ENCODE measurements at regions not wholly inside any gene's neighbourhood (a gene's known extent, or its start where the extent isn't known, plus 50 kb on each side); places are given as distances from the start of the nearest gene placed in this dataset.

DNA sequence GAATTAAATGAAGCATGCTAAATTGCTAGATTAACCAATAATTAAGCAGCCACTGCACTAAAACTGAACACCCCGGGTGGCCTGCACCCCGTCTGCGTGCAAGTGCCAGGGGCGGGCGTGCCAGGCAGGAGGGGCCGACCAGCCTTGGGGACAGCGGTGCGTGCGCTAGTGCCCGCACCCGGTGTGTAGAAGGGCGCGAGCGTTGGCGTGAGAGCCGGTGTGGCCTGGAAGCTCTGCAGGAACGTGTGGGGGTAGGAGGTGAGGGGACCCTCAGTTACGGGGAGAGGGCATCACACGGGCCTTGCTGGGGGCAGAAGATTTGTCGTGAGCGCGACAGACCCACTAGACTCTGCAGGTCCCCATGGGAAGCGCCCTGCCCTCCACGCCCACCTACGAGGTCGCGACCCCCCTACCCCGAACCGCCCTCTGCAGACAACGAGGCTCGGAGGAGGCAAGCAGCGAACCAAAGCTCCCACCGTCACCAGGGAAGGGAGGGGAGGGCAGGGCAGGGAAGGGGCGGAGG, 105.8 kb downstream of the FAM53A start:
- H3K4me1 ChIP-seq (ENCODE audit: control insufficient read depth, insufficient read depth, low read length) = no peaks in the 10 kb centered on the region
- WGBS = 26% methylated on average over 34 of the region's 34 CpGs
- peak; percentile 44 to 79 (median 66) for DNase-seq
- ATAC-seq = no peak
- H3K4me3 ChIP-seq (ENCODE audit: low read length) = peak overlapping the region; percentile 82
- H3K27ac ChIP-seq (ENCODE audit: low read length) = no peak overlapping the region
- no peaks in the 10 kb centered on the region for H3K27me3 ChIP-seq (ENCODE audit: control insufficient read depth, insufficient read depth)
- H3K9me3 ChIP-seq (ENCODE audit: control insufficient read depth, low read length) = no peaks in the 10 kb centered on the region
- intact Hi-C loops (cut with DNase I) = no loop called here

DNA sequence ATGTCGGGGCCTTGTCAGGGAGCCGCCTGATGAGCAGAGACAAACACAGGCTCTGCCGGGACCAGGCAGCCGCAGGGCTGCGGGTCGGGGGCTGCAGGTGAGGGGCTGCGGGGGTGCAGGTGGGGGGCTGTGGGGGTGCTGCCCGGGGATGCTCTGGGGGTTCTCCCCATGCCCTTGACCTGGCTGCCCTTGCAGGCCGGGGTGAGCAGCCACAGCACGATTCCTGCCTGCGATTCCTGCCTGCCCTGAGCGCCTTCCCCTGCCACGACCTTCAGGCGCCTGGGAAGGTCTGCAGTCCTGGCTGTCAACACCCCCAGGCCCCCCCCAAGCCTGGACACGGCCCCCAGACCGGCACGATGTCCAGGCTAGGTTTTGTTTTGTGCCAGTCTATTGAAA, 106.3 kb downstream of the FAM53A start:
- 49% methylated on average over 17 of the region's 17 CpGs for WGBS
- H3K27ac ChIP-seq (ENCODE audit: low read length) = no peak overlapping the region
- no peaks in the 10 kb centered on the region for H3K9me3 ChIP-seq (ENCODE audit: control insufficient read depth, low read length)
- intact Hi-C loops (cut with DNase I) = no loop called here
- DNase-seq (peak; percentile 14 to 53 (median 46)), ATAC-seq (no peak)
- no peak overlapping the region for H3K4me3 ChIP-seq (ENCODE audit: low read length)
- H3K27me3 ChIP-seq (ENCODE audit: control insufficient read depth, insufficient read depth) = no peaks in the 10 kb centered on the region
- H3K4me1 ChIP-seq (ENCODE audit: control insufficient read depth, insufficient read depth, low read length) = no peaks in the 10 kb centered on the region

DNA sequence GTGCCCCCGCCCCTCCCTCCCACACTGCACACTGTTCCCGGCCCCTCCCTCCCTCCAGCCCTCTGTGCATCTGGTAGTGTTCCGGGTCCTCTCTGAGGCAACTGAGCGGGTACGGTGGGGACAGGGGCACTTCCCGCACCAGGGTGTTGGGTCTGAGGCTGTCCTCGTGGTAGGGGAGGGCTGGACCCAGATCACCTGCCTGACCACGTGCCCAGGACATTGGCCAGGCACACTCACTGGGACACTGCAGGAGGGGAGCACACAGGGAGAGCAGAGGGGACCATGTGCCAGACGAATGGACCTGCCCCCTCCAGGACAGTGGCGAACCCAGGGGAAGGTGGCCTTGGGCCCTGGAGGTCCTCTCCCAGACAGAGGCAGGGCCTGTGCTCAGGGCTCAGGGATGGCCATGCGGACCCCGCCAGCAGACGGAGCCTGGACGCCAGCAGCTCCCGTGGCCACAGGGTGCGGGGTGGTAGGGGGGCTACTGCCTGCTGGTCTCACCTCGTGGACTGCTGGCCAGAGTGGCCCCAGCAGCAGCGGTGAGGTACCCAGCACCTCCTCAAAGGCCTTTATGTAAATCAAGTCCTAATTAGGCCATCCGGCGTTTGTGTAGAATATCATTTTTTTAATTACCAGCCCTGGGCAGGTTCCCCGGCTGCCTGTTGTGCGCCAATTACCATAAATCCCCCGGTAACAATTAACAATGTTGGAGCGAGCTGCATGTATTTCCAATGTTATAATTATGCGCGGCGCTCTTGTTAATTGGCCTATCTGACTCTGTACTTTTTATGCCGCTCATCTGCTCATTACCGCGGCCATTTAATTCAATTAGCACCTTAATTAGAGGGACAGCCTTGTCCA, 106.9 kb downstream of the FAM53A start:
- WGBS = 83% methylated on average over 30 of the region's 30 CpGs
- ATAC-seq (no peak), DNase-seq (peak; percentile 13 to 58 (median 43))
- H3K4me1 ChIP-seq (ENCODE audit: control insufficient read depth, insufficient read depth, low read length) = no peaks in the 10 kb centered on the region
- H3K27me3 ChIP-seq (ENCODE audit: control insufficient read depth, insufficient read depth) = no peaks in the 10 kb centered on the region
- H3K9me3 ChIP-seq (ENCODE audit: control insufficient read depth, low read length) = no peaks in the 10 kb centered on the region
- intact Hi-C loops (cut with DNase I) = no loop called here
- H3K4me3 ChIP-seq (ENCODE audit: low read length) = no peak overlapping the region
- no peak overlapping the region for H3K27ac ChIP-seq (ENCODE audit: low read length)

DNA sequence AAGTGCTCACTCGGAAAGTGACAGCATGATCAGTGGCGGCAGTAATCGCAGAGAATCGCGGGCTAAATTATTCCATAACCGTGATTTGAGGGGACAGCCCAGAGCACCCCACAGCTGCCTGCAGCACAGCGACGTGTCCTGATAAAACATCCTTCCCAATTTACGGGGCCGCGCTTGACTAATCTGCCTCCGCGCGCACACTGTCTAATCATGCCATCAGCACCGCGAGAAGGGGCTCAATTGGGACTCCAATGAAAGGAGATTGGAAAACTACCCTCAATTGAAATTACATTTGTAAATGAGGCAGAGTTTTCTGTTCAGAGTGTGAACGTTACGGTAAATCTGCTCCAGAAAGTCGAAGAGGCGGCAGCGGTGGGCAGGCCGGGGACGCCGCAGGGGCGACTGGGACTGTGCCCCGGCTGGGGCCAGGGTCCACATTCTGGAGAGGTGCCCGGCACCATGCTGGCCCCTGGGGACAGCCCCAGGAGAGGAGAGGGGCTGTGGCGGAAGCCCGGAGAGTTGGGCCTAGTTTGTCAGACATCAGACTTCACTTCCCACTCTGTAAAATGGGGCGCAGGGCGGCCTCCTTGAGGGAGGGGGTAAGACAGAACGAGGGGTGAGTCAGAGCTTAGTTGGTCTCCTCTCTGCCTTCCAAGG, 107.7 kb downstream of the FAM53A start:
- H3K27me3 ChIP-seq (ENCODE audit: control insufficient read depth, insufficient read depth) = no peaks in the 10 kb centered on the region
- no peaks in the 10 kb centered on the region for H3K9me3 ChIP-seq (ENCODE audit: control insufficient read depth, low read length)
- intact Hi-C loops (cut with DNase I) = no loop called here
- 89% methylated on average over 32 of the region's 32 CpGs for WGBS
- H3K27ac ChIP-seq (ENCODE audit: low read length) = no peak overlapping the region
- peak; percentile 4 to 51 (median 48) for DNase-seq
- no peak overlapping the region for H3K4me3 ChIP-seq (ENCODE audit: low read length)
- no peaks in the 10 kb centered on the region for H3K4me1 ChIP-seq (ENCODE audit: control insufficient read depth, insufficient read depth, low read length)
- ATAC-seq = no peak

DNA sequence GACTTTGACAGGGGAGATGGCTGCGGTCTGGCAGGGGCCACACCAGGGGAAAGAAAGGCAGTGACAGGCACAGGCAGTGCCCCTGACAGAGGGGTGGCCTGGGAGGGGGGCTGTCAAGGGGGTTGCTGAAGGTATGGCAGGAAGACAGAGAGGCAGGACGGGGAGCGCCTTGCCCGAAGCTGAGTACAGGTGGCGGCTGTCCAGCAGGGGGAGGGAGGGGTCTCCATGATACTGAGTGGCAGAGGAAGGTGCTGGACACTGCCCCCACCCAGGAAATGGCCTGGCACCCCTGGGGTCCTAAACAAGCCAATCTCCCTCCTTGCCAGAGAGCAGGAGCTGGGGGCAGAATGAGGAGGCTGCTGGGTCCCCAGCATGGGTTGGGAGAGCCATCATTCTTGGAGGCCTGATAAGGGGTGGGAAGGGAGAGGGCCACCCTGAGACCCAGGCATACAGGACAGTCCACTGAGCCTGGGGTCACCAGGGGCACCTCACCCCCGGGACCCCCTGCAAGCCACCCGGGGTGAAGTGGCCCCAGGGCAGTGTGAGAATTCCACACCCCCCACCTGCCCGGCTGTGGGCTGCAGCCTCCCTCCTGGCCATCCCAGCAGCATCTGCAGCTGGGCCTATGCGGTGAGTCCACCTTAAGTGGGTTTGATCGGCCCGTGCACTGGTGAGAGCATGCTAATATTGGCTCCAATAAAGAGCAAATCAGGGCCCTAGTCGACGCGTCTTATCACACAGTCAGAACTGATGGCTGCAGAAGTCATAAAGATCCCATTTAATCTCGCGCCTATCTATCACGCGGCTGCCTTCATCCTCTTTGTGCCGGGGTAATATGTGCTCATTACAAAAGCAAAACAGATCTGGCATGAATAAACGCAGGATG, 108.5 kb downstream of the FAM53A start:
- DNase-seq (peak; percentile 10 to 59 (median 45)), ATAC-seq (no peak)
- Histone ChIP-seq H3K27ac (ENCODE audit: low read length) (no peak overlapping the region), H3K4me1 (ENCODE audit: control insufficient read depth, insufficient read depth, low read length) (no peaks in the 10 kb centered on the region), H3K4me3 (ENCODE audit: low read length) (no peak overlapping the region), H3K9me3 (ENCODE audit: control insufficient read depth, low read length) (no peaks in the 10 kb centered on the region), H3K27me3 (ENCODE audit: control insufficient read depth, insufficient read depth) (no peaks in the 10 kb centered on the region)
- intact Hi-C loops (cut with DNase I) = no loop called here
- 73% methylated on average over 20 of the region's 20 CpGs for WGBS

DNA sequence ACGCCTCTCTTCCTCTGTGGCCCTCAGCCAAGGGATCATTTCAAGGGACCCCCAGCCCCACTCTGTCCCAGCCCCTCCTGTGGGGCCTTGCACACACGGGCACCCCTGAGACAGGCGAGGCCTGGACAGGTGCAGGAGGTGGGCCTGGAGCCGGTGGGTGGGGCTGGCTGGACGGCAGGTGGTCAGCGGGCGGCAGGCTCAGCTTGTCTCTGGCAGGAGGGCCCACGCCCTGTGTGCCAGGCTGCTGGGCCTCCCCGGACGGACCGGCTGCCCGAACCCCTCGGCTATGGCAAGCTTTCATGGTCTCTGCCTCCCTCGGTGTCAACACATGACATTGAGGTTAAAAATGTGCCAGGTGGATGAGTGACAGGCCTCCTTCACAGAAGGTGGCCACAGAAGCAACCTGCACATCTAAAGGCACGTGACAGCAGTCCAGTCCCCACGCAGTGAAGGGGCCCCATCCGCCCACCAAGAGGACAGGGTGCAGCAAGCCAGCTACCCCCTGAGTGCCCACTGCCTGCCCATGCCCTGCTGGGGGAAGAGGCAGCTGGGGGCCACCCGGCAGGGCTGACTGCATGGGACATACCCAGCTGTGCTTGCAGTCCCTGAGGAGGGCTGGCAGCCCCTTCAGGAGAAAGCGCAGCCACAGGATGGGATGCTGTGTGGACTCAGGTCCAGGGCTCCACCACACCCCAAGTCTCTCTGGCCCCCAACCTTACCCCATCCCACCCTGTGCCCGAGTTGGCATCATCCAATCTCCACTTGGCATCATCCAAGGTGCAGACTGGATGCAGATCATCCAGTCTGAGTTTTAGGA, 109.3 kb downstream of the FAM53A start:
- WGBS = 83% methylated on average over 20 of the region's 20 CpGs
- Histone ChIP-seq H3K4me3 (ENCODE audit: low read length) (no peak overlapping the region), H3K4me1 (ENCODE audit: control insufficient read depth, insufficient read depth, low read length) (no peaks in the 10 kb centered on the region), H3K9me3 (ENCODE audit: control insufficient read depth, low read length) (no peaks in the 10 kb centered on the region), H3K27ac (ENCODE audit: low read length) (no peak overlapping the region), H3K27me3 (ENCODE audit: control insufficient read depth, insufficient read depth) (no peaks in the 10 kb centered on the region)
- DNase-seq (peak; percentile 14 to 51 (median 28)), ATAC-seq (no peak)
- intact Hi-C loops (cut with DNase I) = no loop called here

DNA sequence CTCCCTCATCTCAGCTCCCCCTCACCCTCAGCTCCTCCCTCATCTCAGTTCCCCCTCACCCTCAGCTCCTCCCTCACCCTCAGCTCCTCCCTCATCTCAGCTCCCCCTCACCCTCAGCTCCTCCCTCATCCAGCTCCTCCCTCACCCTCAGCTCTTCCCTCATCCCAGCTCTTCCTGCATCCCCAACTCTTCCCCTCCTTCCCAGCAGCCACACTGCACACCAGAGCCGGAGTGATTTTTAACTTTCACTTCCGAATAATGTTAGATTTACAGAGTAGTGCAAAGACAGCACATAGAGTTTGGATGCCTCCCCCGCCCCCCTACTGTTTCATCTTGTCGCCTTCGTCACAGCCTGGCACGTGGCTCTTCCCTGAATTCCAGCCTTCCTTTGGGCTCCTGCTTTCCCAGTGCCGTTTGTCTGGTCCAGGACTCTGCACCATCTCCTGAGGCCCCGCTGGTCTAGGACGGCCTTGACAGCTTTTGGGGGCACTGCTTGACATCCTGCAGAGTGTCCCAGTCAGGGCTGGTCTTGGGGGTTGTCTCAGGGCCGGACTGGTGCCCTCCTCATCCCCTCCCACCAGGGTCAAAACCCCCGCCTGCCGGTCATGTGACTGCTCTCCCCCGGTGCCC, 110.2 kb downstream of the FAM53A start:
- intact Hi-C loops (cut with DNase I) = no loop called here
- WGBS = 75% methylated on average over 13 of the region's 13 CpGs
- DNase-seq (peak; percentile 2 to 37 (median 16)), ATAC-seq (no peak)
- no peaks in the 10 kb centered on the region for H3K4me1 ChIP-seq (ENCODE audit: control insufficient read depth, insufficient read depth, low read length)
- H3K27ac ChIP-seq (ENCODE audit: low read length) = no peak overlapping the region
- no peak overlapping the region for H3K4me3 ChIP-seq (ENCODE audit: low read length)
- H3K27me3 ChIP-seq (ENCODE audit: control insufficient read depth, insufficient read depth) = no peaks in the 10 kb centered on the region
- H3K9me3 ChIP-seq (ENCODE audit: control insufficient read depth, low read length) = no peaks in the 10 kb centered on the region

DNA sequence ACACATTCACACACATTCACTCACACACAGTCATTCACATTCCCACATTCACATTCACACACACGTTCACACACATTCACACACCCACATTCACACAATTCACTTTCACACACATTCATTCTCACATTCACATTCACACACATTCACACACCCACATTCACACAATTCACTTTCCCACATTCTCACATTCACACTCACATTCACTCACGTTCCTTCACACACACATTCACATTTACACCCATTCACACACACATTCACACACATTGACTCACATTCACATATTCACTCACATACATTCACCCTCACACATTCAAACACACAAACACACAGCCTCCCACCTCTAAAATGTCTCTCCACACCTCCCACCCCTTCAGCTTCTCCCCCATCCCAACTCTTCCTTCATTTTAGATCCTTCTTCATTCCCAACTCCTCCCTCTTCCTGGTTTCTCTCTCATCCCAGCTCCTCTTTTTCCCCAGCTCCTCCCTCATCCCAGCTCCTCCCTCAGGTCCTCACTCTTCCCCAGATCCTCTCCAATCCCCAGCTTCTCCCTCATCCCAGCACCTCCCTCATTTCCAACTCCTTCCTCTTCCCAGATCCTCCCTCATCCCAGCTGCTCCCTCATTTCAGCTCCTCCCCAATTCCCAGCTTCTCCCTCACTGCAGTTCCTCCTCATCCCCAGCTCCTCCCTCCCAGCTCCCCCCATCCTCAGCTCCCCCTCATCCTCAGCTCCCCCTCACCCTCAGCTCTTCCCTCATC, 111.0 kb downstream of the FAM53A start:
- H3K4me1 ChIP-seq (ENCODE audit: control insufficient read depth, insufficient read depth, low read length) = no peaks in the 10 kb centered on the region

DNA sequence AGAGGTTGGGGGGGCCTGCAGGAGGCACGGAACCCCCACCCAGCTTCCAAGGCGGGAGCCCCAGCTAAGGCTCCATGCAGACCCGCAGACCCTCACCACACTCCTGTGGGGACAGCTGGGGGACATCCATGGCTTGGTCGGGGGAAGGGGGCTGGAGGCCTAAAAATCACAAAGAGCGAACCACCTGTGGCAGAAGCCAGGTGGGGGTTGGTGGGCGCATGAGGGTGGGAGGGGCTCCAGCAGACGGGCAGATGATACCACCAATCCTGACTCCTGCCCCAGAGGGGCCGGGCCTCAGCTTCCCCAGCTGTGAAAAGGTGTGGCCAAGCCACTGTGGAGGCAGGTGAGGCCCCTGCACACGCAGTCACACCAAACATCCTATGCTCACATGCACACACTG, 111.6 kb downstream of the FAM53A start:
- Histone ChIP-seq H3K27ac (ENCODE audit: low read length) (no peak overlapping the region), H3K4me3 (ENCODE audit: low read length) (no peak overlapping the region), H3K9me3 (ENCODE audit: control insufficient read depth, low read length) (no peaks in the 10 kb centered on the region), H3K4me1 (ENCODE audit: control insufficient read depth, insufficient read depth, low read length) (no peaks in the 10 kb centered on the region), H3K27me3 (ENCODE audit: control insufficient read depth, insufficient read depth) (no peaks in the 10 kb centered on the region)
- DNase-seq (peak in 2 of 3 donors; percentile 7 to 31), ATAC-seq (no peak)
- intact Hi-C loops (cut with DNase I) = no loop called here
- 71% methylated on average over 9 of the region's 9 CpGs for WGBS

More for the DNA sequence above, 111.0 kb downstream of the FAM53A start:
- H3K9me3 ChIP-seq (ENCODE audit: control insufficient read depth, low read length) = no peaks in the 10 kb centered on the region
- WGBS = 76% methylated on average over 2 of the region's 2 CpGs
- H3K27me3 ChIP-seq (ENCODE audit: control insufficient read depth, insufficient read depth) = no peaks in the 10 kb centered on the region
- intact Hi-C loops (cut with DNase I) = no loop called here
- no peak overlapping the region for H3K27ac ChIP-seq (ENCODE audit: low read length)
- ATAC-seq (no peak), DNase-seq (no peak)
- no peak overlapping the region for H3K4me3 ChIP-seq (ENCODE audit: low read length)

All from right cardiac atrium (tissue), 5 donors.